Osteocyte (in vitro differentiated cells): ENCODE measurements at regions not wholly inside any gene's neighbourhood (a gene's known extent, or its start where the extent isn't known, plus 50 kb on each side); places are given as distances from the start of the nearest gene placed in this dataset.

Experiments used
- DNase-seq: peaks from one replicate; pipeline ENCODE4 v3.0.0; 2021; ENCODE audit warnings: mixed read lengths; ENCODE audit not compliant: unreplicated experiment; ENCODE audit errors: extremely low spot score
- H3K27ac Mint-ChIP-seq: one replicate; pipeline ENCODE4 v1.8.0; 2021; ENCODE audit warnings: mild to moderate bottlenecking, mixed read lengths; ENCODE audit not compliant: unreplicated experiment
- H3K27me3 Mint-ChIP-seq: one replicate; pipeline ENCODE4 v1.8.0; 2021; ENCODE audit warnings: mixed read lengths; ENCODE audit not compliant: unreplicated experiment
- H3K36me3 Mint-ChIP-seq: one replicate; pipeline ENCODE4 v1.8.0; 2021; ENCODE audit warnings: mixed read lengths; ENCODE audit not compliant: unreplicated experiment
- H3K4me1 Mint-ChIP-seq: one replicate; pipeline ENCODE4 v1.8.0; 2021; ENCODE audit warnings: mixed read lengths; ENCODE audit not compliant: unreplicated experiment
- H3K4me3 Mint-ChIP-seq: one replicate; pipeline ENCODE4 v1.8.0; 2021; ENCODE audit warnings: mild to moderate bottlenecking, moderate library complexity, mixed read lengths; ENCODE audit not compliant: unreplicated experiment
- H3K9me3 Mint-ChIP-seq: one replicate; pipeline ENCODE4 v1.8.0; 2021; ENCODE audit warnings: mixed read lengths; ENCODE audit not compliant: unreplicated experiment
- TF ChIP-seq, protein P1 (sequence below): fragments of 200-600 bp; sonication (generic); IDR thresholded peaks from 2 replicates; pipeline ENCODE4 v1.5.0; 2021; ENCODE audit warnings: antibody characterized with exemption, mild to moderate bottlenecking, moderate library complexity

DNA sequence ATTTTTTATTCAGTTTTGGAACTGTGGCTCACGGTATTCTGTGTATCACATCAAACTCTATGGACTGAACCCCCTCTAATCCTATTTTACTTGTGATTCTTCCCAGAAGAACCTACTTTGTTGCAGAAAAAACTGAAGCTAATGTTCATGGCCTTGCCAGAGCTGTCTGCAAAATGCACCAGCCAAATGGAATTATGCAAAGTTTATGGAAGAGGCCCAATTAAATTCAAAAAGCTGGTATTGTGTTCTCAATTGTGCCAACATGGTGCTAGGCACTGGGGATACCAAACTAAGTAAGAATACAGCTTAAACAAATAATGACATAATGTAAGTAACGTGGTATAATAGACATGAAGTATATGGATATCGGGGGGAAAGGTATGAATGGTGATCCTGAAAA, 273.8 kb upstream of the DUSP10 start:
- H3K27ac Mint-ChIP-seq = no peak overlapping the region
- no peak overlapping the region for H3K4me3 Mint-ChIP-seq
- TF ChIP-seq, protein P1, sequence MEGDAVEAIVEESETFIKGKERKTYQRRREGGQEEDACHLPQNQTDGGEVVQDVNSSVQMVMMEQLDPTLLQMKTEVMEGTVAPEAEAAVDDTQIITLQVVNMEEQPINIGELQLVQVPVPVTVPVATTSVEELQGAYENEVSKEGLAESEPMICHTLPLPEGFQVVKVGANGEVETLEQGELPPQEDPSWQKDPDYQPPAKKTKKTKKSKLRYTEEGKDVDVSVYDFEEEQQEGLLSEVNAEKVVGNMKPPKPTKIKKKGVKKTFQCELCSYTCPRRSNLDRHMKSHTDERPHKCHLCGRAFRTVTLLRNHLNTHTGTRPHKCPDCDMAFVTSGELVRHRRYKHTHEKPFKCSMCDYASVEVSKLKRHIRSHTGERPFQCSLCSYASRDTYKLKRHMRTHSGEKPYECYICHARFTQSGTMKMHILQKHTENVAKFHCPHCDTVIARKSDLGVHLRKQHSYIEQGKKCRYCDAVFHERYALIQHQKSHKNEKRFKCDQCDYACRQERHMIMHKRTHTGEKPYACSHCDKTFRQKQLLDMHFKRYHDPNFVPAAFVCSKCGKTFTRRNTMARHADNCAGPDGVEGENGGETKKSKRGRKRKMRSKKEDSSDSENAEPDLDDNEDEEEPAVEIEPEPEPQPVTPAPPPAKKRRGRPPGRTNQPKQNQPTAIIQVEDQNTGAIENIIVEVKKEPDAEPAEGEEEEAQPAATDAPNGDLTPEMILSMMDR = no peak
- H3K27me3 Mint-ChIP-seq = peaks cover 44% of the 10 kb centered on the region
- H3K9me3 Mint-ChIP-seq = no peaks in the 10 kb centered on the region
- no peaks in the 10 kb centered on the region for H3K4me1 Mint-ChIP-seq
- H3K36me3 Mint-ChIP-seq = no peaks in the 10 kb centered on the region
- no peak for DNase-seq

DNA sequence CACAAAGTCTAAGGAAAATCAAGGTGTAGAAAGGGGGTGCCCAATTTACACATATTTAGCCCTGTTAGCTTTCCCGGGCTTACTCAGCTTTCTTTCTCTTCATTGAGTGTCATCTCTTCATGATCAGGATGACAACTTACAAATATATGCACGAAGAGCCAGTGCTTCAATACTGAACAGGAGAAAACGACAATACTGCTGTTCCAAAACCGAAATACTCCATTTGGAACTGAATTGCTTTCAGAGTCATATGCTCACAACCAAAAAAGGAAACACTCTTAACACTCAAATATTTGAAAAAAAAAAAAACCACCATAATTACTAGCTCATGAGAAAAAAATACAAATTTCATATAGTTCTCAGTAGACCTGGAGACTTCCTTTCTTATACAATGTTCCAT, 272.1 kb upstream of the DUSP10 start:
- no peak overlapping the region for H3K4me3 Mint-ChIP-seq
- no peak for DNase-seq
- no peaks in the 10 kb centered on the region for H3K4me1 Mint-ChIP-seq
- H3K36me3 Mint-ChIP-seq = no peaks in the 10 kb centered on the region
- no peak overlapping the region for H3K27ac Mint-ChIP-seq
- H3K27me3 Mint-ChIP-seq = peaks cover 50% of the 10 kb centered on the region
- TF ChIP-seq, protein P1 = no peak
- no peaks in the 10 kb centered on the region for H3K9me3 Mint-ChIP-seq

DNA sequence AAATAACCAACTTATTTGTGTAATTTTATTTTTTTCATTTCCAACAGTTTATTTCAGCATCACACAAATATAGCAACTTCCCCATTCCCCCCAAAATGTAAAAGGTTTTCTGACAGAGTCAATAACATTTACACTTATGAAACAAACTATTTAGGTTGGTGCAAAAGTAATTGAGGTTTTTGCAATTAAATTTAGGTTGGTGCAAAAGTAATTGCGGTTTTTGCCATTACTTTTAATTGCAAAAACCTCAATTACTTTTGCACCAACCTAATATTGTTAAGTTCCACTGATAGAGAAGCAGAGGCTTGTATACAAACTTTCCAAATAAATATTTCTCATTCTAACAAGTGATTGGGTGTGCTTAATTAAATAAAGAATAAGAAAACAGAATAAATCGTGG, 270.9 kb upstream of the DUSP10 start:
- no peaks in the 10 kb centered on the region for H3K4me1 Mint-ChIP-seq
- H3K27me3 Mint-ChIP-seq = peaks cover 49% of the 10 kb centered on the region
- no peak overlapping the region for H3K27ac Mint-ChIP-seq
- no peaks in the 10 kb centered on the region for H3K9me3 Mint-ChIP-seq
- TF ChIP-seq, protein P1 = no peak
- H3K4me3 Mint-ChIP-seq = no peak overlapping the region
- no peak for DNase-seq
- no peaks in the 10 kb centered on the region for H3K36me3 Mint-ChIP-seq

DNA sequence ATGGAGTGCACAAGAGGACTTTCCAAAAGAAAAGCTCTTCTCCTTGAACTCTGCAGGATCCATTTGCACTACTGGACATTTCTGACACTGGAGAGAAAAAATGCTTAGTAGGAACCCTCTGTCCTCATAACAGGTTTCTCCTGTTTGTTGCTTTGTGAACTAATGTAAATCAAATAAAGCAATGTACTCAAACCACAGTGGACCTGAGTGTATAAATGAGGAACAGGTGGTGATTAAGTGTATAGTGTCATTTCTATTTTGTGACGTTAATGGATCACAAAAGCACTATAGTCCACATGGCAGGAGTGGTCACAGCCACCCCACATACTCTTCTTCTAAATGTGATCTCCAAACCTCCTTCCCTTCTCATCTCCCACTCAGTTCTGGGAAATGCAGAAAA, 268.4 kb upstream of the DUSP10 start:
- H3K27me3 Mint-ChIP-seq = peaks cover 41% of the 10 kb centered on the region
- H3K27ac Mint-ChIP-seq = no peak overlapping the region
- DNase-seq = no peak
- no peaks in the 10 kb centered on the region for H3K36me3 Mint-ChIP-seq
- no peaks in the 10 kb centered on the region for H3K9me3 Mint-ChIP-seq
- H3K4me3 Mint-ChIP-seq = no peak overlapping the region
- H3K4me1 Mint-ChIP-seq = no peaks in the 10 kb centered on the region
- TF ChIP-seq, protein P1 = no peak

- TF ChIP-seq, protein P1 = peak; percentile 61
- Mint-ChIP-seq H3K27me3 (peaks cover 42% of the 10 kb centered on the region), H3K4me1 (no peaks in the 10 kb centered on the region), H3K9me3 (no peaks in the 10 kb centered on the region), H3K4me3 (no peak overlapping the region), H3K36me3 (no peaks in the 10 kb centered on the region), H3K27ac (no peak overlapping the region)
- no peak for DNase-seq
These were observed 267.3 kb upstream of the DUSP10 start for GRCh38 chr1:222009105-222009730.
